Lower lobe of right lung (tissue), 2 donors: ENCODE measurements at regions not wholly inside any gene's neighbourhood (a gene's known extent, or its start where the extent isn't known, plus 50 kb on each side); places are given as distances from the start of the nearest gene placed in this dataset.
A peak's percentile ranks its signal among the peaks of the same experiment; 100 is the strongest.

ENCODE experiments used
- ATAC-seq, 2 donors: fragments of 200-7000 bp; cut with Tn5 transposase; one replicate each; pipeline ENCODE4 v1.9.1; 2020 to 2022; ENCODE audit warnings: mild to moderate bottlenecking in 2 of 2, moderate library complexity in 2 of 2
- DNase-seq: peaks from one replicate; pipeline ENCODE4 v3.0.0-alpha.2; 2020
- H3K27ac ChIP-seq: fragments of 200-600 bp; one replicate; pipeline ENCODE4 v1.8.0; 2022
- H3K27me3 ChIP-seq: fragments of 200-600 bp; one replicate; pipeline ENCODE4 v1.8.0; 2022; ENCODE audit warnings: low read depth
- H3K36me3 ChIP-seq: fragments of 200-600 bp; one replicate; pipeline ENCODE4 v1.8.0; 2022; ENCODE audit warnings: mild to moderate bottlenecking
- H3K4me1 ChIP-seq: fragments of 200-600 bp; one replicate; pipeline ENCODE4 v1.8.0; 2022
- H3K4me3 ChIP-seq: fragments of 200-600 bp; one replicate; pipeline ENCODE4 v1.8.0; 2022; ENCODE audit warnings: mild to moderate bottlenecking
- H3K9me3 ChIP-seq: fragments of 200-600 bp; one replicate; pipeline ENCODE4 v1.8.0; 2022
- intact Hi-C: fragments of 100-400 bp; cut with DNase I; formaldehyde crosslinking; loops from one replicate; pipeline ENCODE4 v1.11.0; 2022
- TF ChIP-seq, protein P1 (sequence below): fragments of 200-600 bp; IDR thresholded peaks from one replicate; pipeline ENCODE4 v1.8.0; 2022; ENCODE audit warnings: antibody characterized with exemption, mild to moderate bottlenecking
- donor health status: DM: no; HTN: yes; CAD: no; lungs with severe emphysema.

GRCh38 chr20:6683021-6683977 lies 84.2 kb upstream of the BMP2 start:
- ATAC-seq (no peak), DNase-seq (no peak)
- intact Hi-C loops = no loop called here
- Histone ChIP-seq H3K27ac (no peak overlapping the region), H3K4me3 (no peak overlapping the region), H3K9me3 (no peaks in the 10 kb centered on the region), H3K4me1 (no peaks in the 10 kb centered on the region), H3K36me3 (no peaks in the 10 kb centered on the region), H3K27me3 (no peaks in the 10 kb centered on the region)
- TF ChIP-seq, protein P1, sequence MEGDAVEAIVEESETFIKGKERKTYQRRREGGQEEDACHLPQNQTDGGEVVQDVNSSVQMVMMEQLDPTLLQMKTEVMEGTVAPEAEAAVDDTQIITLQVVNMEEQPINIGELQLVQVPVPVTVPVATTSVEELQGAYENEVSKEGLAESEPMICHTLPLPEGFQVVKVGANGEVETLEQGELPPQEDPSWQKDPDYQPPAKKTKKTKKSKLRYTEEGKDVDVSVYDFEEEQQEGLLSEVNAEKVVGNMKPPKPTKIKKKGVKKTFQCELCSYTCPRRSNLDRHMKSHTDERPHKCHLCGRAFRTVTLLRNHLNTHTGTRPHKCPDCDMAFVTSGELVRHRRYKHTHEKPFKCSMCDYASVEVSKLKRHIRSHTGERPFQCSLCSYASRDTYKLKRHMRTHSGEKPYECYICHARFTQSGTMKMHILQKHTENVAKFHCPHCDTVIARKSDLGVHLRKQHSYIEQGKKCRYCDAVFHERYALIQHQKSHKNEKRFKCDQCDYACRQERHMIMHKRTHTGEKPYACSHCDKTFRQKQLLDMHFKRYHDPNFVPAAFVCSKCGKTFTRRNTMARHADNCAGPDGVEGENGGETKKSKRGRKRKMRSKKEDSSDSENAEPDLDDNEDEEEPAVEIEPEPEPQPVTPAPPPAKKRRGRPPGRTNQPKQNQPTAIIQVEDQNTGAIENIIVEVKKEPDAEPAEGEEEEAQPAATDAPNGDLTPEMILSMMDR = no peak

GRCh38 chr20:6680854-6681253 lies 86.6 kb upstream of the BMP2 start:
- Histone ChIP-seq H3K36me3 (no peaks in the 10 kb centered on the region), H3K4me3 (no peak overlapping the region), H3K27me3 (no peaks in the 10 kb centered on the region), H3K9me3 (no peaks in the 10 kb centered on the region), H3K27ac (no peak overlapping the region), H3K4me1 (no peaks in the 10 kb centered on the region)
- DNase-seq (no peak), ATAC-seq (peak in 1 of 2 donors; percentile 48)
- intact Hi-C loops = no loop called here
- TF ChIP-seq, protein P1 = no peak

GRCh38 chr20:6680441-6680840 lies 87.0 kb upstream of the BMP2 start:
- TF ChIP-seq, protein P1 = no peak
- Histone ChIP-seq H3K36me3 (no peaks in the 10 kb centered on the region), H3K9me3 (no peaks in the 10 kb centered on the region), H3K4me1 (no peaks in the 10 kb centered on the region), H3K27me3 (no peaks in the 10 kb centered on the region), H3K4me3 (no peak overlapping the region), H3K27ac (no peak overlapping the region)
- intact Hi-C loops = no loop called here
- ATAC-seq (peak in 1 of 2 donors; percentile 28), DNase-seq (no peak)

- intact Hi-C loops = no loop called here
- Histone ChIP-seq H3K27ac (no peak overlapping the region), H3K4me1 (no peaks in the 10 kb centered on the region), H3K27me3 (no peaks in the 10 kb centered on the region), H3K4me3 (no peak overlapping the region), H3K9me3 (no peaks in the 10 kb centered on the region), H3K36me3 (no peaks in the 10 kb centered on the region)
- TF ChIP-seq, protein P1 = no peak
- DNase-seq (no peak), ATAC-seq (no peak)
Measured at GRCh38 chr20:6679086-6679485, 88.4 kb upstream of the BMP2 start.

- DNase-seq = no peak
- Histone ChIP-seq H3K36me3 (no peaks in the 10 kb centered on the region), H3K9me3 (no peaks in the 10 kb centered on the region), H3K27ac (no peak overlapping the region), H3K4me1 (no peaks in the 10 kb centered on the region), H3K27me3 (no peaks in the 10 kb centered on the region), H3K4me3 (no peak overlapping the region)
- no peak for ATAC-seq
- intact Hi-C loops = no loop called here
- TF ChIP-seq, protein P1 = no peak
Measured at GRCh38 chr20:6678101-6678500, 89.4 kb upstream of the BMP2 start.
